ENCODE measurements at regions not wholly inside any gene's neighbourhood (a gene's known extent, or its start where the extent isn't known, plus 50 kb on each side); places are given as distances from the start of the nearest gene placed in this dataset.

- H3K4me3 ChIP-seq (replicated peaks; ENCODE audit: low read depth, low read length) = no peak overlapping the region
- no peak for DNase-seq (ENCODE audit: extremely low read depth, low read depth)
- no peak for TF ChIP-seq CTCF (IDR thresholded peaks at IDR 0.05; ENCODE audit: low read depth, low read length, missing control alignments)
Measured at GRCh38 chr2:47260971-47261370, 84.7 kb upstream of the CALM2 start.

- DNase-seq (ENCODE audit: extremely low read depth, low read depth) = no peak
- TF ChIP-seq CTCF (IDR thresholded peaks at IDR 0.05; ENCODE audit: low read depth, low read length, missing control alignments) = no peak
- no peak overlapping the region for H3K4me3 ChIP-seq (replicated peaks; ENCODE audit: low read depth, low read length)
Measured at GRCh38 chr2:47259829-47260228, 83.5 kb upstream of the CALM2 start.

DNA sequence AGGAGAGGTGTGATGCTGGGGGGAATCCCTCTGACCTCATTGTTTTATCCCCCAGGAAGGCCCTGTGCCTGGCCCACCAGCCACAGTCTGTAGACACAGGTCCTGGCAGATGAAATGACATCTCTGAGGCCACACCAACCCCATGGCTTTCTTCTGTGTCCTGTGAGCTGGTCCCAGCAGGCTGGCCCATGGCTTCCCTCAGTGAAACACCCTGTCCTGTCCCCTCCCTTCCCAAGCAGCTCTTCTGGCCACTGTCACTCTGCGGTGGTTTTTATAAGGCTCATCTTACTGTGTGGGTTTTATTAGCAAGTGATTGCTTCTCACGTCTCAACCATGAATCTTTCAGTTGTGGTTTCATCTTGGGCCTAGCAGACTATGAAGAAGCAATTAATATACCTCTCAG is 81.6 kb upstream of the CALM2 start:
- no peak for TF ChIP-seq CTCF (IDR thresholded peaks at IDR 0.05; ENCODE audit: low read depth, low read length, missing control alignments)
- no peak for DNase-seq (ENCODE audit: extremely low read depth, low read depth)
- H3K4me3 ChIP-seq (replicated peaks; ENCODE audit: low read depth, low read length) = no peak overlapping the region

- no peak for TF ChIP-seq CTCF (IDR thresholded peaks at IDR 0.05; ENCODE audit: low read depth, low read length, missing control alignments)
- no peak for DNase-seq (ENCODE audit: extremely low read depth, low read depth)
- H3K4me3 ChIP-seq (replicated peaks; ENCODE audit: low read depth, low read length) = no peak overlapping the region
Measured at GRCh38 chr2:47256416-47257087, 80.2 kb upstream of the CALM2 start.

DNA sequence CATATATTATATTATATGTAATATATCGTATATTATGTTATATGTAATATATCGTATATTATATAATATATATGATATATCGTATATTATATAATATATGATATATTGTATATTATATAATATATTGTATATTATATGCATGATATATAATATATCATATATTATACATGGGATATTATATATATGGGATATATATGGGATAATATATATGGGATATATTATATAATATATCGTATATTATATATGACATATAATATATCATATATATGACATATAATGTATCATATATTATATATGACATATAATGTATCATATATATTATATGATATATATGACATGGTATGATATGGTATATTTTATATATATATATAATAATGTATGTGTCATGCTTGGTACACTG is 79.5 kb upstream of the CALM2 start:
- DNase-seq (ENCODE audit: extremely low read depth, low read depth) = no peak
- TF ChIP-seq CTCF (IDR thresholded peaks at IDR 0.05; ENCODE audit: low read depth, low read length, missing control alignments) = no peak

GRCh38 chr2:47254464-47254863 is 78.2 kb upstream of the CALM2 start:
- TF ChIP-seq CTCF (IDR thresholded peaks at IDR 0.05; ENCODE audit: low read depth, low read length, missing control alignments) = no peak
- no peak overlapping the region for H3K4me3 ChIP-seq (replicated peaks; ENCODE audit: low read depth, low read length)
- DNase-seq (ENCODE audit: extremely low read depth, low read depth) = no peak

More for the DNA sequence above, 79.5 kb upstream of the CALM2 start:
- no peak overlapping the region for H3K4me3 ChIP-seq (replicated peaks; ENCODE audit: low read depth, low read length)

DNA sequence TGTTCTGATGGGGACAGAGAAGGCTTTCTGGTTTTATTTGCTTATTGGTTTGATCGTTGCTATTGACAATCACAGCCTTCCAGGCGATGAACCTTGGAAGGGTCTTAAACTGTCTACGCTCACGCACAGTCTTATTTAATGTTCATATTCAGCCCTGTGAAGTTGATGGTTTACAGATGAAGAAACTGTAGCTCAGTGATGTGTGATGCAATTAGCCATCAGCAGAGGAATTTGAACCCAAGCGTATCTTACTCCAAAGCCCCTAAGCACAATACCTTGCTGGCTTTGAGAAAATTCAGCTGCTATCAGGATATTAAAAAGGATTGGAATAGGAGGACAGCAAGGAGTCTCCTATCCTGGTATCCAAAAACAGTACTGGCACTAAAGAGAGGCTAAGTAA is 77.1 kb upstream of the CALM2 start:
- no peak for DNase-seq (ENCODE audit: extremely low read depth, low read depth)
- no peak for TF ChIP-seq CTCF (IDR thresholded peaks at IDR 0.05; ENCODE audit: low read depth, low read length, missing control alignments)
- no peak overlapping the region for H3K4me3 ChIP-seq (replicated peaks; ENCODE audit: low read depth, low read length)
